OCI-LY1 (cell line): ENCODE measurements at regions not wholly inside any gene's neighbourhood (a gene's known extent, or its start where the extent isn't known, plus 50 kb on each side); places are given as distances from the start of the nearest gene placed in this dataset.

ENCODE experiments used
- H2AFZ ChIP-seq: fragments of 200-600 bp; sonication (generic), shearing (Covaris generic); 2 replicates; pipeline ENCODE4 v1.6.0; 2014; ENCODE audit warnings: antibody characterized with exemption, mild to moderate bottlenecking, low read length
- H3F3A ChIP-seq: fragments of 200-600 bp; sonication (generic), shearing (Covaris generic); 2 replicates; pipeline ENCODE4 v1.6.0; 2014; ENCODE audit warnings: mild to moderate bottlenecking, antibody characterized with exemption, low read length, moderate library complexity; ENCODE audit not compliant: insufficient read depth
- H3K27ac ChIP-seq: fragments of 200-600 bp; sonication (generic); 2 replicates; pipeline ENCODE4 v1.5.1; 2014; ENCODE audit warnings: low read length, mixed run types, mild to moderate bottlenecking, low read depth; ENCODE audit not compliant: poor library complexity, severe bottlenecking
- H3K27me3 ChIP-seq: fragments of 200-600 bp; sonication (generic); 2 replicates; pipeline ENCODE4 v1.6.0; 2014; ENCODE audit warnings: antibody characterized with exemption, mild to moderate bottlenecking, low read length, moderate library complexity; ENCODE audit not compliant: insufficient read depth
- H3K36me3 ChIP-seq: fragments of 200-600 bp; sonication (generic); 2 replicates; pipeline ENCODE4 v1.6.1; 2014; ENCODE audit warnings: mild to moderate bottlenecking, antibody characterized with exemption, low read length, moderate library complexity, mixed read lengths; ENCODE audit not compliant: insufficient read depth
- H3K4me1 ChIP-seq: fragments of 200-600 bp; sonication (generic); 2 replicates; pipeline ENCODE4 v1.5.1; 2014; ENCODE audit warnings: mild to moderate bottlenecking, low read length, moderate library complexity; ENCODE audit not compliant: insufficient read depth, severe bottlenecking
- H3K4me2 ChIP-seq: fragments of 200-600 bp; sonication (generic), shearing (Covaris generic); 2 replicates; pipeline ENCODE4 v1.6.1; 2014; ENCODE audit warnings: low read length
- H3K4me3 ChIP-seq: fragments of 200-600 bp; sonication (generic); 2 replicates; pipeline ENCODE4 v1.5.1; 2014; ENCODE audit warnings: low read length, low read depth, mild to moderate bottlenecking, mixed read lengths; ENCODE audit not compliant: poor library complexity, severe bottlenecking
- H3K79me2 ChIP-seq: fragments of 200-600 bp; shearing (Covaris generic); 2 replicates; pipeline ENCODE4 v1.6.1; 2016; ENCODE audit warnings: mixed run types, low read length, mixed read lengths; ENCODE audit not compliant: insufficient read depth
- H3K9ac ChIP-seq: fragments of 200-600 bp; sonication (generic), shearing (Covaris generic); 2 replicates; pipeline ENCODE4 v1.6.1; 2014; ENCODE audit warnings: mild to moderate bottlenecking, low read length, mixed read lengths
- H3K9me2 ChIP-seq: fragments of 200-600 bp; sonication (generic), shearing (Covaris generic); 2 replicates; pipeline ENCODE4 v1.6.1; 2014; ENCODE audit warnings: low read depth, mild to moderate bottlenecking, low read length, mixed read lengths
- H3K9me3 ChIP-seq: fragments of 200-600 bp; shearing (Covaris generic); 2 replicates; pipeline ENCODE4 v1.6.1; 2014; ENCODE audit warnings: low read length, mixed read lengths
- H4K20me1 ChIP-seq: fragments of 200-600 bp; sonication (generic), shearing (Covaris generic); 2 replicates; pipeline ENCODE4 v1.6.0; 2016; ENCODE audit warnings: mild to moderate bottlenecking, low read length; ENCODE audit not compliant: insufficient read depth
- CTCF ChIP-seq: fragments of 200-600 bp; sonication (generic), shearing (Covaris generic); IDR thresholded peaks from 2 replicates; pipeline ENCODE4 v1.5.1; 2017; ENCODE audit warnings: mild to moderate bottlenecking, antibody characterized with exemption, low read length, moderate library complexity, mixed read lengths
- EZH2 ChIP-seq: fragments of 200-600 bp; sonication (generic), shearing (Covaris generic); IDR thresholded peaks from 2 replicates; pipeline ENCODE4 v1.8.0; 2017; ENCODE audit warnings: borderline replicate concordance, mixed run types, mild to moderate bottlenecking, antibody characterized with exemption, low read length, moderate library complexity, mixed read lengths

- TF ChIP-seq CTCF (no peak), EZH2 (no peak)
- Histone ChIP-seq H3K4me1 (no peaks in the 10 kb centered on the region), H4K20me1 (no peaks in the 10 kb centered on the region), H3K79me2 (no peaks in the 10 kb centered on the region), H3K9me2 (no peaks in the 10 kb centered on the region), H3K27ac (no peak overlapping the region), H2AFZ (no peak overlapping the region), H3F3A (no peaks in the 10 kb centered on the region), H3K36me3 (no peaks in the 10 kb centered on the region), H3K9ac (no peak overlapping the region), H3K27me3 (no peaks in the 10 kb centered on the region), H3K4me3 (no peak overlapping the region), H3K4me2 (no peak overlapping the region), H3K9me3 (no peaks in the 10 kb centered on the region)
Observed at GRCh38 chr4:20084488-20084887, 167.2 kb upstream of the SLIT2 start.

GRCh38 chr4:20078644-20079043 lies 173.1 kb upstream of the SLIT2 start:
- Histone ChIP-seq H3K9ac (no peak overlapping the region), H3K9me3 (no peaks in the 10 kb centered on the region), H3K4me3 (no peak overlapping the region)

GRCh38 chr4:20075248-20075871 lies 176.3 kb upstream of the SLIT2 start:
- H3K79me2 ChIP-seq: no peaks in the 10 kb centered on the region
- H3F3A ChIP-seq: no peaks in the 10 kb centered on the region
- H3K9me3 ChIP-seq: no peaks in the 10 kb centered on the region
- H3K27me3 ChIP-seq: no peaks in the 10 kb centered on the region
- H3K9ac ChIP-seq: no peak overlapping the region
- no peaks in the 10 kb centered on the region for H3K9me2 ChIP-seq
- no peak for TF ChIP-seq CTCF
- TF ChIP-seq EZH2: no peak
- no peak overlapping the region for H3K4me3 ChIP-seq
- no peak overlapping the region for H2AFZ ChIP-seq
- no peaks in the 10 kb centered on the region for H3K36me3 ChIP-seq
- no peak overlapping the region for H3K27ac ChIP-seq
- H3K4me1 ChIP-seq: no peaks in the 10 kb centered on the region
- no peaks in the 10 kb centered on the region for H4K20me1 ChIP-seq
- H3K4me2 ChIP-seq: no peak overlapping the region

More at GRCh38 chr4:20078644-20079043, 173.1 kb upstream of the SLIT2 start:
- Histone ChIP-seq H3K4me1 (no peaks in the 10 kb centered on the region), H3K27ac (no peak overlapping the region), H3K27me3 (no peaks in the 10 kb centered on the region), H2AFZ (no peak overlapping the region), H3K36me3 (no peaks in the 10 kb centered on the region), H3F3A (no peaks in the 10 kb centered on the region), H3K4me2 (no peak overlapping the region), H3K9me2 (no peaks in the 10 kb centered on the region), H4K20me1 (no peaks in the 10 kb centered on the region), H3K79me2 (no peaks in the 10 kb centered on the region)
- TF ChIP-seq CTCF: no peak
- no peak for TF ChIP-seq EZH2
